ENCODE measurements at regions not wholly inside any gene's neighbourhood (a gene's known extent, or its start where the extent isn't known, plus 50 kb on each side); places are given as distances from the start of the nearest gene placed in this dataset.

DNA sequence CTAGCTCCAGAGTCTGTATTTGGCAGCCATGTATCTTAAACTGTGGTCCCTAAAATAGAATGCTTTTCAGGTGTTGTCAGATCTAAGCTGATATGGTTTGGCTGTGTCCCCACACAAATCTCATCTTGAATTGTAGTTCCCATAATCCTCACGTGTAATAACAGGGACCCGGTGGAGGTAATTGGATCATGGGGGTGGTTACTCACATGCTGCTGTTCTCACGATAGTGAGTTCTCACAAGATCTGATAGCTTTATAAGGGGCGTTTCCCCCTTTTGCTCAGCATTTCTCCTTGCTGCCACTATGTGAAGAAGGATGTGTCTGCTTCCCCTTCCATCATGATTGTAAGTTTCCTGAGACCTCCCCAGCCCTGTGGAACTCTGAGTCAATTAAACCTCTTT, 199.9 kb upstream of the ISX start:
- DNase-seq (ENCODE audit: low read depth in 4 of 4, low spot score in 2 of 4): no peak

DNA sequence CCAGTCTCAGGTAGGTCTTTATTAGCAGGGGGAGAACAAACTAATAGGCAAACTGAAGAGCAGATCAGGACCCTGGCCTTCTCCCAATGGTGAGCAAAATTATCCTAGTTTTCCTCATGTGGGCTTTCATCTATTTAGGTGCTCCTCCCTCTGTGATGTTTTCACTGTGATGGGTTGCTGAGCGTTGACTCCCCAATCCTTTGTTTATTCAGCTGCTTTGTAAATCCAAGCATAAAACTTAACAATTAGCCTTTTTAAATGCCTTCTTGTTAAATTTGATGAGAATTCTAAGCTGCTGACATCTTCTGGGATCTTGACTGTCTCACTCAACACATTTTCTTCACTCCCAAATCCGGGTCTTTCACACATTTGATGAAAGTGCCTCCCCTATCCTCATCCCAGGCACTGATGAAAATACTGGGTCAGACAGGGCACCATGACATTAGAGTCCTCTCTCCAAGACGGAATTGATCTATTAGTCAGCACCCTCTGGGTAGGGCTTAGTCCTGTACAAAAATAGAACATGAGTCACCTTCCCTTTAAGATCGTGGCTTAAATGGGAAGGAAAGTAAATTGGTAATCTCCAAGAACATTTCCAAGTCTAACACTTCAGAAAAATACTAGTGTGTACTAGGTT, 199.3 kb upstream of the ISX start:
- no peak for DNase-seq (ENCODE audit: low read depth in 4 of 4, low spot score in 2 of 4)

DNA sequence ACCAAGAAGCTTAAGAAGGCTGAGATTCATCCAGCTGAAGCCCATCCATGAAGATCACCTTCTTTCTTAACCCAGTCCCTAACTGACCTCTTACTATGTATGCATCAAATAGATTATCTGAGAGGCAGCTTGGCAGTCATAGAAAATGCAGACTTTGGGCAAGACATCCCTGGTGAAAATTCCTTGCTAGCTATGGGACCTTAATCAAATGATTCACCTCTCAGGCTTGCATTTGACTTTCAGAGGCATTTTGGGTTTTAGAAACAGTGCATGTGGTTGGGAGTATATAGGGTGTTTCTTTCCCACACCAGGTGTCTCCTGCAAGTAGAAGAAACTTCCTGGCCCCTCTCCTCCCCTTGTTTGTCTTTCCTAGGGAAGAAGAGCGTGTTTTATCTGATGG, 188.5 kb upstream of the ISX start:
- DNase-seq (ENCODE audit: low read depth in 4 of 4, low spot score in 2 of 4): no peak

DNA sequence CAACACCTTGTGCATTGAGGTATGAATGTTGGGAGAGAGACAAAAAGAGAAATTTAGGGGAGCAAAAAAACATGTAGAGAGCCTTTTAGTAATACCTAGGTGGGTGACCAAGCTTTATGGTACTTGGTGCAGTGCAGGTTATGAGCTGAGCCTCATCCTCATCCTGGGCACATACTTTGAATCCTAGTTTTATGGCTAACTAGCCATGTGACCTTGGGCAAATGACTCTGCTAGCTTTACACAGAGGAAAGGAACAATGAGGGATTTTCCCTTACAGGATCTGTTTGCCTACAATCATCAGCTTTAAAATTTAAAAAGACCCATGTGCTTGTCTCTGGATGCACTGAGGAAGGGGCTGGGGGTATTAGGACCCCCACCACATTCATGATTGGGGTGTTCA, 187.8 kb upstream of the ISX start:
- no peak for DNase-seq (ENCODE audit: low read depth in 4 of 4, low spot score in 2 of 4)

DNA sequence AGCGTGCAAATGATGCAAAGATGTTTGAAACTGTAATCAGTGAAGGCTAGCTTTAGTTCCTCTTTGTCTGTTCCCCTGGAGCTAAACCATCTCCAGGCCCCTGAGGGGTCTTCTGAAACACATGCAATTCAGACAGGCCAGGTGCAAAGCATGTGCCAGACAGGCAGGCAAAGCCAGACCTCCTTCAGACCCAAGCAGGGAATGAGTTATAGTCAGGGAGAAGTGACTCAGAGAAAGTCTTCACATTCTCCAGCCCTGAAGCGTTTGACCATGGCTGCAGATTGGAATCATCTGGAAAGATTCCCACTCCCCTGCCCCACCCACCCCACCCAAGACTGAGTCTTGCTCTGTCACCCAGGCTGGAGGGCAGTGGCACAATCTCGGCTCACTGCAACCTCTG, 187.0 kb upstream of the ISX start:
- DNase-seq (ENCODE audit: low read depth in 4 of 4, low spot score in 2 of 4): no peak

GRCh38 chr22:34880662-34881061, 185.3 kb upstream of the ISX start:
- no peak for DNase-seq (ENCODE audit: low read depth in 4 of 4, low spot score in 2 of 4)

- no peak for DNase-seq (ENCODE audit: low read depth in 4 of 4, low spot score in 2 of 4)
These were observed 184.5 kb upstream of the ISX start for GRCh38 chr22:34881453-34881852.

- no peak for DNase-seq (ENCODE audit: low read depth in 4 of 4, low spot score in 2 of 4)
These were observed 180.1 kb upstream of the ISX start for GRCh38 chr22:34885852-34886251.

GRCh38 chr22:34886391-34886790, 179.6 kb upstream of the ISX start:
- DNase-seq (ENCODE audit: low read depth in 4 of 4, low spot score in 2 of 4): no peak

DNA sequence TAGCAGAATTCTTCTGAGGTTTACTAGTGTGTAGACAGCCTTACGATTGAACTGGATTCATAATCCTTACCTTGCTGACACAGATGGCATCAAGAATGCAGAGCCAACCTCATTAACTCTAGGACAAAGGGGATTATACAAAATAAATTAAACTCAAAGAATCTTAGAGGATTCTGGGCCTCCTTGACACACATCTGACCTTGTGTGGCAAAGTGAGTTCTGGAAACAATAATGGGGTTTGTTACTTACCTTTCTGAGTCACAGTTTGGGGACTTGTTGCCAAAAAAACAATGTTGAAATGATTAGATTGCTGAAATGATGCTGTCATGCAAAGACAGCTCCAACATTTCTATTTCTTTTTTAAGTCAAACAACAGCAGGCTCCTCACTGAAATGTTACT, 179.1 kb upstream of the ISX start:
- DNase-seq (ENCODE audit: low read depth in 4 of 4, low spot score in 2 of 4): no peak

GRCh38 chr22:34897126-34897525, 168.8 kb upstream of the ISX start:
- no peak for DNase-seq (ENCODE audit: low read depth in 4 of 4, low spot score in 2 of 4)

- no peak for DNase-seq (ENCODE audit: low read depth in 4 of 4, low spot score in 2 of 4)
These were observed 163.6 kb upstream of the ISX start for GRCh38 chr22:34902335-34902734.

- DNase-seq (ENCODE audit: low read depth in 4 of 4, low spot score in 2 of 4): no peak
These were observed 162.5 kb upstream of the ISX start for GRCh38 chr22:34903416-34903815.

DNA sequence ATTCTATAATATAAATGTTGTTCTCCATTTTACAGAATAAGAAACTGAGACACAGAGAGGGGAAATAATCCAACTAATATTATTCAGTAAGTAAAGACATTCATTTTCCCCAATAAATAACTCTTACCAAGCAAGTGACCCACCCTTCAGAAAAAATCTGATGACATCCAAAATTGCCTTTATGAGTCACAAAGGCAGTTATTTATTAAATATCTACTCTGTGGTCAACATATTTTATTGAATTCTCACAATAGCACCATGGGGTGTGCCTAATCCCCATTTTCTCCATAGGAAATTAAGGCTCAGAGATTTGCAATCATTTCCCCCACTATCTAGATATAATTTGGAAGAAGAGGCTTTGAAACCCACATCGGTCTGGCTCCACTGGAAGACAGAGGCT, 161.5 kb upstream of the ISX start:
- DNase-seq (ENCODE audit: low read depth in 4 of 4, low spot score in 2 of 4): no peak

DNA sequence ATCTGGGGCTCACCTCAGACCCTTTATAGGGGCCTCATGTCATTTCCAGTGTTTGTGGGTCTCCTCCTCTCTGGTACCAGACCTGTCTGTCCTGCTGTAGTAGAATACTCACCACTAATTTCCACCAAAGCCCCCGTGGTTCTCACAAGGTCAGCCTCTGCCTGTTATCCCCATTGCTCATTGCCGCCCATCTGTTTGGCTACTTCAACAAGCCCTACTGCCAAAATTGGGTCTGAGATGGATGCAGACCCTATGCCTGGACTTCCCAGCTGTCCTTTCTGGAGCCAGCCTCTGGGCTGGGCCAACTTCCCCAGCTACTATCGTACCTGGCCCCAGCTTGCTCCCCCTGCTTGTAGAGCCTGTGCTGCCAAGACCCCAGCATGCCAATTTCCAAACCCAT, 152.1 kb upstream of the ISX start:
- no peak for DNase-seq (ENCODE audit: low read depth in 4 of 4, low spot score in 2 of 4)

DNA sequence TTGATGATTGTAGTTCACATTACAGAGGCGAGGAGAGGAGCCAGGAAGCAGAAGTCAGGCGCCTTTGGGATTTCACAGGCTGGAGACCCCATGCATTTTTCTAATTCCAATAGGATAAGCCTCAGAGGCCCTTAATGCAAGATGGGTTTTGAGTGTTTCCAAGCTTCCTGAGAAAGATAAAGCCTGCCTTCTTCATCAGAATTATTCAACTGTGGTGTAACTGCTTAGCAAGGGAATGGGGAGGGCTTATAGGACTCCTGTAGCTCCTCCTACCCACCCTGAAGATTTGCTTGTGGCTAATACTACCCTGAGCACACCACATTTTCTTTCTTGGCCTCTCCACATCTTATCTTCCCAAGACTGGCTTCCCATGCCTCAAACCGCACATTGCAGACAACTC, 151.1 kb upstream of the ISX start:
- peak in 1 of 4 donors; percentile 4 for DNase-seq (ENCODE audit: low read depth in 4 of 4, low spot score in 2 of 4)

DNA sequence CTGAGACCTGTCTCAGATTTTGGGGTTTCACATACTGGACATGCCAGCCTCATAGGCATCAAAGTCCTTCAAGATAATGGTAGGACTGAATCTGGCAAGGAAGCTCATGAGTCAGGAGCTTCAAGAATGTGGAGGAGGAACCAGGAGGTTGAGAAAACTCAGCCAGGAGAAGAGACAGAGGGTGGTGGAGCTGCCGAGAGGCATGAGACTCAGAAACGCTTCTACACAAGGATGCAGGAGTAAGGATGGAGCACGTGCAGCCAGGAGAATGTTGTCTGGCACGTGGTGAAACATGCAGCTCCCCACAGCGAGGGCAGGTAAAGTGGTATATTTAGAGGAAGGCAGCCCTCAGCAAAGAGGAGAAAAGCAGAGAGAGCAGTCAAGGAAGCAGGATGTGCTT, 148.7 kb upstream of the ISX start:
- DNase-seq (ENCODE audit: low read depth in 4 of 4, low spot score in 2 of 4): no peak

- DNase-seq (ENCODE audit: low read depth in 4 of 4, low spot score in 2 of 4): no peak
These were observed 134.9 kb upstream of the ISX start for GRCh38 chr22:34931026-34931425.

DNA sequence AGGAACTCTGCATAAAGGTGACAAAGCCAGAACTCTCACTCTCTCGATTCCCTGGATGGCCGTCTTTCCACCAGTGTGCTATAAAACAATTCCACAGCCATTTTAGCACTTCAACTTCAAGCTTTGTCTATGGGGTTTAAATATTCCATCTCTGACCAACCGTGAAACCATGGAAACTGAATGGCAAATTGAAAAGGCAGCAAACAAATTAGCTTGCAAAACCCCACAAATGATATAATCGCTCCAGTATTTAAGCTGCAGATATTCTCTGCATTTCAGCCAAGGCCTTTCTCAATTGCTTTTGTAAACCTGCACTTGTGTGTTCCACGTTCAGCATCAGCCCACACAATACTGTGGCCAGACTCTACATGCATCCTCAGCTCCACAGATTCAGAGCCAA, 131.7 kb upstream of the ISX start:
- DNase-seq (ENCODE audit: low read depth in 4 of 4, low spot score in 2 of 4): no peak

GRCh38 chr22:34943830-34944229, 122.1 kb upstream of the ISX start:
- DNase-seq (ENCODE audit: low read depth in 4 of 4, low spot score in 2 of 4): no peak

DNA sequence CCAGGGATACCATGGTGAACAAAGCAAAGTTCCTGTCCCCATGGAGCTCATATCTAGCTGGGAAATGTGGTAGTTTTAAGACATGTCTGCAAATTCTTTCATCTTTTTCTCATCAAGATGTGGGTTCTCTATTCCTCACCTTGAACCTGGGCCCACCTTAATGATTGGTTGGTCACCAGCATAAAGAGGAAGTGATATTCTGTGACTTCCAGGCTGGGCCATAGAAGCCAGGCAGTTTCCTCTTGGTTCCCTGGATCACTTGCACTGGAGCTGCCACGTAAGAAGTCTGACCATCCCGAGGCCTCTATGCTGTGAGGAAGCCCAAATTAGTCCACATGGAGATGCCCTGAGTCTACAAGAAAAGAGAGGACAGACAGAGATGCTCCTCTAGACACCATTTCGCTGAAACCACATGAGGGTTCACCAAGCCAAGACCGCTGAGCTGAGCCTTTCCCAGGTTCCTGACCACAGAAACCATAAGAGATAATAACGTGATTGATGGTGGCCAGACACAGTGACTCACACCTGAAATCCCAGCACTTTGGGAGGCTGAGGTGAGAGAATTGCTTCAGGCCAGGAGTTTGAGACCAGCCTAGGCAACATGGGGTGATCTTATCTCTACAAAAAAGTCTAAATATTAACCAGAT, 119.5 kb upstream of the ISX start:
- DNase-seq (ENCODE audit: low read depth in 4 of 4, low spot score in 2 of 4): no peak

GRCh38 chr22:34950489-34950888, 115.5 kb upstream of the ISX start:
- DNase-seq (ENCODE audit: low read depth in 4 of 4, low spot score in 2 of 4): peak; percentile 39 to 63 (median 42)

- no peak for DNase-seq (ENCODE audit: low read depth in 4 of 4, low spot score in 2 of 4)
These were observed 114.7 kb upstream of the ISX start for GRCh38 chr22:34951212-34951611.

Measured in left renal cortex interstitium (tissue), 4 donors.